ENCODE measurements at regions not wholly inside any gene's neighbourhood (a gene's known extent, or its start where the extent isn't known, plus 50 kb on each side); places are given as distances from the start of the nearest gene placed in this dataset.

DNA sequence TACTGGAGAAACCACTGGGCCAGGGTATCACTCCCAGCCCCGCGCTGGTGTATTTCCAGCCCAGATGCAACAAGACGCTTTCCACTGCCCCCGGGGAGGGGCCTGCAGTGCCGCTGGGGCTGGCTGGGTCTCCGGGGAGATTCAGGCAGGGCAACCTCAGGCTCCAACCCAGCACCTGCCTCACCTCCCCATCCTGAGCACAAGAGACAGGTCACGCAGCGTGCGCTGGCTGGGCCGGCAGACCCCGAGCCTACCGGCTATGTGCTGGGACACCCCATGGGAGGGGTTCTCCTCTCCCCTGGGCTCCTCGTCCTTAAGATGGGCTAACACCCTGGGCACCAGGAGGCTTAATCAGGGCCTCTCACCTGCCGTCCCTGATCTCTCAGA, 80.9 kb downstream of the RFLNA start:
- no peak for DNase-seq
- Histone ChIP-seq H3K4me2 (ENCODE audit: low read depth, low read length) (no peak overlapping the region), H3K27ac (ENCODE audit: low read length) (no peak overlapping the region), H3F3A (ENCODE audit: insufficient read depth, low read length) (no peaks in the 10 kb centered on the region), H3K79me2 (ENCODE audit: low read length) (no peaks in the 10 kb centered on the region), H3K9ac (ENCODE audit: low read length) (no peak overlapping the region), H3K4me3 (ENCODE audit: low read length) (no peak overlapping the region), H3K9me3 (replicated peaks; ENCODE audit: insufficient read depth, low read length) (no peaks in the 10 kb centered on the region), H3K9me2 (replicated peaks; ENCODE audit: insufficient read depth, low read length) (no peaks in the 10 kb centered on the region), H3K36me3 (replicated peaks; ENCODE audit: insufficient read depth, low read length) (no peaks in the 10 kb centered on the region), H3K27me3 (replicated peaks; ENCODE audit: insufficient read depth, low read length) (no peaks in the 10 kb centered on the region), H2AFZ (ENCODE audit: low read length) (no peak overlapping the region), H3K4me1 (ENCODE audit: low read length) (no peaks in the 10 kb centered on the region), H4K20me1 (ENCODE audit: insufficient read depth, low read length) (no peaks in the 10 kb centered on the region)
- TF ChIP-seq EZH2phosphoT487 (IDR thresholded peaks at IDR 0.05; ENCODE audit: low read length): no peak
- TF ChIP-seq EZH2 (optimal IDR thresholded peaks at IDR 0.05; ENCODE audit: low read depth, low read length): no peak
- TF ChIP-seq, protein P1, sequence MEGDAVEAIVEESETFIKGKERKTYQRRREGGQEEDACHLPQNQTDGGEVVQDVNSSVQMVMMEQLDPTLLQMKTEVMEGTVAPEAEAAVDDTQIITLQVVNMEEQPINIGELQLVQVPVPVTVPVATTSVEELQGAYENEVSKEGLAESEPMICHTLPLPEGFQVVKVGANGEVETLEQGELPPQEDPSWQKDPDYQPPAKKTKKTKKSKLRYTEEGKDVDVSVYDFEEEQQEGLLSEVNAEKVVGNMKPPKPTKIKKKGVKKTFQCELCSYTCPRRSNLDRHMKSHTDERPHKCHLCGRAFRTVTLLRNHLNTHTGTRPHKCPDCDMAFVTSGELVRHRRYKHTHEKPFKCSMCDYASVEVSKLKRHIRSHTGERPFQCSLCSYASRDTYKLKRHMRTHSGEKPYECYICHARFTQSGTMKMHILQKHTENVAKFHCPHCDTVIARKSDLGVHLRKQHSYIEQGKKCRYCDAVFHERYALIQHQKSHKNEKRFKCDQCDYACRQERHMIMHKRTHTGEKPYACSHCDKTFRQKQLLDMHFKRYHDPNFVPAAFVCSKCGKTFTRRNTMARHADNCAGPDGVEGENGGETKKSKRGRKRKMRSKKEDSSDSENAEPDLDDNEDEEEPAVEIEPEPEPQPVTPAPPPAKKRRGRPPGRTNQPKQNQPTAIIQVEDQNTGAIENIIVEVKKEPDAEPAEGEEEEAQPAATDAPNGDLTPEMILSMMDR (IDR thresholded peaks at IDR 0.05; ENCODE audit: low read length): no peak

DNA sequence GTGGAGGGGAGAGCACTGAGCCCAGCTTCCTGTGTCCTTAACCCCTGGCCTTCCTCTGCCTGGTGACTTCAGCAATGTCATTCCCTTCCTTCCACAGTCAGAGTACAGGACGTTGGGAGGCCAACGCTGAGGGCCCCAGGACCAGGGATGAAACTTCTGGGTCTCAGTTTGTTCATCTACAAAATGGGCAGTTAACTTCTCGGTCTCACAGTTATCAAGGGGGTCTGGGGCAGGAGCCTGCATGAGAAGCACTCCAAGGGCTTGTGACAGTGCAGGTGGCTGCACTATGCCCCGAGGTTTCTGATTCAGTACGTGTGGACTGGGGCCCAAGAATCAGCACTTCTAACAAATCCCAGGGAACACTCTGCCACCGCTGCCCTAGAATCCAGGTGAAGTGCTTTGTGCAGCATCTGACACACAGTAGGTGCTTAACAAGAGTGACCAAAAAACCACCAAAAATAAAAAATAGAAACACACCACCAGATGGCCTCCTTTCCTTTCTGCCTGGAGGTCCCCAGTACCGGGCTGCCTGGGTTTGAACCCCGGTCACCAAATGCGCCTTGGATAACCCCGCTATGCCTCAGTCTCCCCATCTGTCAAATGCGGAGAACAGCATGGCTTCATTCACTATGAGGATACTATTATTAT, 80.4 kb downstream of the RFLNA start:
- DNase-seq: no peak
- no peaks in the 10 kb centered on the region for H3K9me2 ChIP-seq (replicated peaks; ENCODE audit: insufficient read depth, low read length)
- no peaks in the 10 kb centered on the region for H4K20me1 ChIP-seq (ENCODE audit: insufficient read depth, low read length)
- H3K27ac ChIP-seq (ENCODE audit: low read length): no peak overlapping the region
- no peak overlapping the region for H3K4me3 ChIP-seq (ENCODE audit: low read length)
- H3K27me3 ChIP-seq (replicated peaks; ENCODE audit: insufficient read depth, low read length): no peaks in the 10 kb centered on the region
- no peaks in the 10 kb centered on the region for H3K9me3 ChIP-seq (replicated peaks; ENCODE audit: insufficient read depth, low read length)
- no peak overlapping the region for H3K9ac ChIP-seq (ENCODE audit: low read length)
- no peak overlapping the region for H3K4me2 ChIP-seq (ENCODE audit: low read depth, low read length)
- no peaks in the 10 kb centered on the region for H3K4me1 ChIP-seq (ENCODE audit: low read length)
- no peak overlapping the region for H2AFZ ChIP-seq (ENCODE audit: low read length)
- TF ChIP-seq, protein P1 (IDR thresholded peaks at IDR 0.05; ENCODE audit: low read length): no peak
- TF ChIP-seq EZH2 (optimal IDR thresholded peaks at IDR 0.05; ENCODE audit: low read depth, low read length) (no peak), EZH2phosphoT487 (IDR thresholded peaks at IDR 0.05; ENCODE audit: low read length) (no peak)
- H3K36me3 ChIP-seq (replicated peaks; ENCODE audit: insufficient read depth, low read length): no peaks in the 10 kb centered on the region
- no peaks in the 10 kb centered on the region for H3K79me2 ChIP-seq (ENCODE audit: low read length)
- H3F3A ChIP-seq (ENCODE audit: insufficient read depth, low read length): no peaks in the 10 kb centered on the region

DNA sequence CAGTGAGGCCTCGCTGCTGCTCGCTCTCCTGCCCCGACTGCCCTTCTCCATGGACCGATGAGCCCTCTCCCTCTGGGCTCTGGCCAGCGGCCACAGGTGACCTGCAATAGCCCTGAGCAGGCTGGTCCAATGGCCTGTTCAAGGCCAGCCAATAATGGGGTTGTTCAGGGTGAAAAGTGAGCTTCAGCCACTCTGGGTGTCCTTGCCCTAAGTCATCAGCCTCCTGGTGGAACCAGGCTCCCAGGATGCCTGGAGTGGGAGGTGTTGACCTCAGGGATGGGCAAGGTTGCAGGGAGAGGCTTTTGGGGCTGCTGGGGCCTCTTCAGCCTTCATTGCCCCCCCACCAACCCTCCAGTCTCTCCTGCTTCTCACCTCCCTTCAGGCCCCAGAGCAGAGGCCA, 79.7 kb downstream of the RFLNA start:
- Histone ChIP-seq H3K36me3 (replicated peaks; ENCODE audit: insufficient read depth, low read length) (no peaks in the 10 kb centered on the region), H3K27me3 (replicated peaks; ENCODE audit: insufficient read depth, low read length) (no peaks in the 10 kb centered on the region), H3K4me3 (ENCODE audit: low read length) (no peak overlapping the region), H3K27ac (ENCODE audit: low read length) (no peak overlapping the region), H3K9me2 (replicated peaks; ENCODE audit: insufficient read depth, low read length) (no peaks in the 10 kb centered on the region), H3K79me2 (ENCODE audit: low read length) (no peaks in the 10 kb centered on the region), H2AFZ (ENCODE audit: low read length) (no peak overlapping the region), H3K4me2 (ENCODE audit: low read depth, low read length) (no peak overlapping the region), H3F3A (ENCODE audit: insufficient read depth, low read length) (no peaks in the 10 kb centered on the region), H4K20me1 (ENCODE audit: insufficient read depth, low read length) (no peaks in the 10 kb centered on the region), H3K4me1 (ENCODE audit: low read length) (no peaks in the 10 kb centered on the region), H3K9ac (ENCODE audit: low read length) (no peak overlapping the region), H3K9me3 (replicated peaks; ENCODE audit: insufficient read depth, low read length) (no peaks in the 10 kb centered on the region)
- DNase-seq: no peak
- TF ChIP-seq EZH2phosphoT487 (IDR thresholded peaks at IDR 0.05; ENCODE audit: low read length) (no peak), EZH2 (optimal IDR thresholded peaks at IDR 0.05; ENCODE audit: low read depth, low read length) (no peak)
- TF ChIP-seq, protein P1 (IDR thresholded peaks at IDR 0.05; ENCODE audit: low read length): no peak
